Kidney (tissue), 13 donors: ENCODE measurements at regions not wholly inside any gene's neighbourhood (a gene's known extent, or its start where the extent isn't known, plus 50 kb on each side); places are given as distances from the start of the nearest gene placed in this dataset.
A peak's percentile ranks its signal among the peaks of the same experiment; 100 is the strongest.

ENCODE experiments used
- DNase-seq, 5 donors: peaks; one replicate each; pipeline ENCODE4 v3.0.0-alpha.2; 2013 to 2020
- FAIRE-seq: peaks from 2 replicates; lab custom pipeline; 2012; peaks lifted over from hg19 to GRCh38; lab: Jason Lieb, UNC
- H3K27ac ChIP-seq, 2 donors: one replicate each; pipeline ENCODE4 v1.7.0; 2013; ENCODE audit warnings: low read depth in 2 of 2, low read length in 2 of 2, inconsistent platforms in 1 of 2
- H3K27me3 ChIP-seq: one replicate; pipeline ENCODE4 v1.7.1; 2013; ENCODE audit warnings: low read length, inconsistent platforms; ENCODE audit not compliant: control insufficient read depth, insufficient read depth
- H3K36me3 ChIP-seq, 3 donors: one replicate each; pipeline versions ENCODE4 v1.7.0 to v1.7.1; 2013; ENCODE audit warnings: low read length in 3 of 3, control low read depth in 1 of 3, inconsistent platforms in 1 of 3; ENCODE audit not compliant: insufficient read depth in 3 of 3, control insufficient read depth in 2 of 3
- H3K4me1 ChIP-seq, 3 donors: one replicate each; pipeline versions ENCODE4 v1.7.0 to v1.7.1; 2013; ENCODE audit warnings: low read length in 3 of 3, inconsistent platforms in 1 of 3, low read depth in 1 of 3; ENCODE audit not compliant: control insufficient read depth in 2 of 3, insufficient read depth in 2 of 3
- H3K4me3 ChIP-seq, 3 donors: one replicate each; pipeline versions ENCODE4 v1.7.0 to v1.8.1; 2013; ENCODE audit warnings: low read length in 3 of 3, control low read depth in 1 of 3, inconsistent platforms in 1 of 3
- H3K9ac ChIP-seq, 3 donors: one replicate each; pipeline versions ENCODE4 v1.7.0 to v1.7.1; 2013; ENCODE audit warnings: low read length in 3 of 3, control low read depth in 1 of 3, inconsistent platforms in 1 of 3
- H3K9me3 ChIP-seq, 3 donors: one replicate each; pipeline versions ENCODE4 v1.7.0 to v1.7.1; 2013; ENCODE audit warnings: low read length in 3 of 3, control low read depth in 1 of 3, inconsistent platforms in 1 of 3; ENCODE audit not compliant: control insufficient read depth in 2 of 3, insufficient read depth in 1 of 3
- intact Hi-C: fragments of 100-400 bp; cut with DNase I; formaldehyde crosslinking; loops from one replicate; pipeline ENCODE4 v1.11.1; 2022
- TF ChIP-seq, protein P1 (sequence below): IDR thresholded peaks from 3 replicates; pipeline ENCODE4 v1.5.1; 2012; ENCODE audit warnings: mild to moderate bottlenecking, moderate library complexity, borderline replicate concordance; ENCODE audit not compliant: insufficient read depth; ENCODE audit errors: extremely low read depth
- donor health status: control.
- donor health status: control.
- donor health status: control.
- donor health status: control.
- donor health status: control.
- donor health status: DM: yes; HTN: yes; CAD: no.
- donor health status: Normal renal cell carcinoma (clear cell type).

DNA sequence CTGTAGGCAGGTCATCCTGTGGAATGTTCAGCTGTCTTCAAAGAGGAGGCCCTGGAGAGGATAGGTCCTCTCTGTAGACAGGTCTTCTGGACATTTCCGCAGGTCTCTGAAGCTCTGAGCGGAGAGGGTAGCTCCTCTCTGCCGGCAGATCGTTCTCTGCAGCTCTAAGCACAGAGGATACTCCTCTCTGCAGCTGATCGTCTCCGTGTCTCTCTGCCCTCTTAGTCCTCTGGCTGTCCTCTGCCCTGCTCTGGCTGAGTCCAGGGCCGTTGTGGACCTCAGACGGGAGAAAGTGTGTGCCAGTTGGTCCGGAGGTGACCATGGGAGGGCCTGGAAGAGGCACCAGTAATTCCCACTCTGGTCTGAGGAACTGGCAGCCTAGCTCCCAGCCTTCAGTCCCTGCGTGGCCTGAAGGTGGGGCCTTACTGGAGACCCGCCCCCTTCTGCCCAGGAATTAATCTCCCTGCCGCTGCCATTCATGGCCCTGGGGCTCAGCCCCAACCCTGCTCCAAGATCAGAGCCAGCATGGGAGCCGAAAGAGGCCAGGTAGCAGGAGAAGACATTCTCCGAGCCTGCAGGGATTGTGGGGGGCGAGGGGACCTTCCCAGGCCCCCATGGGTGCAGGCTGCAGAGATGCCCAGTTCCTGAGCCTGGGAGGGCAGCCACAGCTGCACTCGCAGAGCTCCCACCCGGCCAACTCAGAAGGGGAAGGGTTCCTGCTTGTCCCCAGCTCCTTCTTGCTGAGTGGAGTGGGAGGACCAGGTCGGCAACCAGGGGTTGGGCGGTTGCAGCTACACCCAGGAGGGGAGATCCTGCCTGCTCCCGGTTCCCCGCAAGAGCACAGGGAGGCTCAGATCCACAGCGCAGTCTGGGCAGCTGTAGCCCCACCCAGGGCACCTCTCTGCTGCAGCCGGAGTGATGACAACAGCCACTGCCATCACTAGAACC lies 488.7 kb downstream of the RSL24D1 start:
- no peaks in the 10 kb centered on the region for H3K36me3 ChIP-seq
- FAIRE-seq, result no peak
- H3K9me3 ChIP-seq, result no peaks in the 10 kb centered on the region
- TF ChIP-seq, protein P1, sequence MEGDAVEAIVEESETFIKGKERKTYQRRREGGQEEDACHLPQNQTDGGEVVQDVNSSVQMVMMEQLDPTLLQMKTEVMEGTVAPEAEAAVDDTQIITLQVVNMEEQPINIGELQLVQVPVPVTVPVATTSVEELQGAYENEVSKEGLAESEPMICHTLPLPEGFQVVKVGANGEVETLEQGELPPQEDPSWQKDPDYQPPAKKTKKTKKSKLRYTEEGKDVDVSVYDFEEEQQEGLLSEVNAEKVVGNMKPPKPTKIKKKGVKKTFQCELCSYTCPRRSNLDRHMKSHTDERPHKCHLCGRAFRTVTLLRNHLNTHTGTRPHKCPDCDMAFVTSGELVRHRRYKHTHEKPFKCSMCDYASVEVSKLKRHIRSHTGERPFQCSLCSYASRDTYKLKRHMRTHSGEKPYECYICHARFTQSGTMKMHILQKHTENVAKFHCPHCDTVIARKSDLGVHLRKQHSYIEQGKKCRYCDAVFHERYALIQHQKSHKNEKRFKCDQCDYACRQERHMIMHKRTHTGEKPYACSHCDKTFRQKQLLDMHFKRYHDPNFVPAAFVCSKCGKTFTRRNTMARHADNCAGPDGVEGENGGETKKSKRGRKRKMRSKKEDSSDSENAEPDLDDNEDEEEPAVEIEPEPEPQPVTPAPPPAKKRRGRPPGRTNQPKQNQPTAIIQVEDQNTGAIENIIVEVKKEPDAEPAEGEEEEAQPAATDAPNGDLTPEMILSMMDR, result no peak
- no peak overlapping the region for H3K9ac ChIP-seq
- H3K4me1 ChIP-seq, result no peaks in the 10 kb centered on the region
- no peak overlapping the region for H3K4me3 ChIP-seq
- peak in 1 of 5 donors; percentile 48 for DNase-seq
- intact Hi-C loops, result loop anchor here (5.0 kb wide), 1 partner anchor 51 kb away; no protein-coding TSS in a partner anchor
- H3K27me3 ChIP-seq, result no peaks in the 10 kb centered on the region
- no peak overlapping the region for H3K27ac ChIP-seq

DNA sequence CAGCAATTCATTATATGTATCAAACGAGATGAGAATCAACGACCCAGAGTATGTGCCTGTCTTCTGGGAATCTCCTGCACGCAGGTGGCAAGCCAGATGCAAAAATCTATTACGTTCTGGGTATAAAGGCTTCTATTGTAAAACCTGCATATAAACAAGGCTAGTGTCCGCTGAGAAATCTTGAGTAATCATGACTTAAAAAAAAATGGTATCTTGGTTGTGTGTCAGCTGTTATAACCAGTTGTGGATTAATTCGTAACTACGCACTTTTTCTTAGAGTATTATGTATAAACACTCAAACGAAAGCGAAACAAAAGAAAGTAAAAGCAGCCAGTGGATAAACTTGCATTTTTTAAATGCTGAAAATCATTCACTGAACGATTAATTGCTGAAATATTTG lies 509.1 kb downstream of the RSL24D1 start:
- Histone ChIP-seq H3K4me1 (no peaks in the 10 kb centered on the region), H3K4me3 (peak overlapping the region in 2 of 3 donors; percentile 56 to 67), H3K36me3 (no peaks in the 10 kb centered on the region), H3K27ac (no peak overlapping the region), H3K9ac (no peak overlapping the region), H3K27me3 (no peaks in the 10 kb centered on the region), H3K9me3 (no peaks in the 10 kb centered on the region)
- DNase-seq (no peak), FAIRE-seq (no peak)
- intact Hi-C loops, result no loop called here
- TF ChIP-seq, protein P1, result no peak
